GM10248 (cell line): ENCODE measurements at regions not wholly inside any gene's neighbourhood (a gene's known extent, or its start where the extent isn't known, plus 50 kb on each side); places are given as distances from the start of the nearest gene placed in this dataset.

Source experiments
- CTCF ChIA-PET: fragments of 300-600 bp; sonication (Branson Sonifier 250); formaldehyde crosslinking; extraction: SDS; loops from one replicate; lab custom pipeline; 2021; ENCODE audit warnings: antibody characterized with exemption; lab: Yijun Ruan, JAX
- POLR2A ChIA-PET: fragments of 350-650 bp; sonication (Branson Sonifier 250); formaldehyde crosslinking; extraction: SDS; loops from one replicate; lab custom pipeline; 2020; ENCODE audit warnings: antibody characterized with exemption; lab: Yijun Ruan, JAX
- DNase-seq: peaks from one replicate; pipeline ENCODE4 v3.0.0; 2012; ENCODE audit errors: extremely low spot score
- TF ChIP-seq, protein P1 (sequence below): IDR thresholded peaks from 2 replicates; pipeline ENCODE4 v1.5.1; 2012; ENCODE audit warnings: mild to moderate bottlenecking, low read depth; ENCODE audit errors: extremely low read depth, missing control alignments, control extremely low read depth

DNA sequence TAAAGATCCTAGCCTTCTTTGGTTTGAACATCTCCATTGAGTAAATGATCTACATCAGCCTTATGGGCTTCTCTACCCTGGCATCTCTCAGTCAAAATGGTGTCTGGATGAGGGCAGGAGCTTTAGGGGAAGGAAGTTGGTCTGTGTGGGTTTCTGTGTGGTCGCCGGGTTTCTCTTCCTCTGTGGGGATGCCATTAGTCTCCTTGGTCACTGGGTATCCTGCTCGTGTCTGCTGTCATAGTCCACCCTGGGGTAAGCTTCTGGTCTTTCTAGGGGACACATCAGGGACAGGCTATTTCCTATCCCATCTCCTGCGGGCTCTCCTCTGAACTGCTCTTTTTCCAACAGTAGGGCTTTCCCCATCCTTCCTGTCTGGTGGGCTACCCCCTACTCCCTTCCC lies 150.3 kb upstream of the NPY start:
- POLR2A ChIA-PET = no interaction called here
- TF ChIP-seq, protein P1, sequence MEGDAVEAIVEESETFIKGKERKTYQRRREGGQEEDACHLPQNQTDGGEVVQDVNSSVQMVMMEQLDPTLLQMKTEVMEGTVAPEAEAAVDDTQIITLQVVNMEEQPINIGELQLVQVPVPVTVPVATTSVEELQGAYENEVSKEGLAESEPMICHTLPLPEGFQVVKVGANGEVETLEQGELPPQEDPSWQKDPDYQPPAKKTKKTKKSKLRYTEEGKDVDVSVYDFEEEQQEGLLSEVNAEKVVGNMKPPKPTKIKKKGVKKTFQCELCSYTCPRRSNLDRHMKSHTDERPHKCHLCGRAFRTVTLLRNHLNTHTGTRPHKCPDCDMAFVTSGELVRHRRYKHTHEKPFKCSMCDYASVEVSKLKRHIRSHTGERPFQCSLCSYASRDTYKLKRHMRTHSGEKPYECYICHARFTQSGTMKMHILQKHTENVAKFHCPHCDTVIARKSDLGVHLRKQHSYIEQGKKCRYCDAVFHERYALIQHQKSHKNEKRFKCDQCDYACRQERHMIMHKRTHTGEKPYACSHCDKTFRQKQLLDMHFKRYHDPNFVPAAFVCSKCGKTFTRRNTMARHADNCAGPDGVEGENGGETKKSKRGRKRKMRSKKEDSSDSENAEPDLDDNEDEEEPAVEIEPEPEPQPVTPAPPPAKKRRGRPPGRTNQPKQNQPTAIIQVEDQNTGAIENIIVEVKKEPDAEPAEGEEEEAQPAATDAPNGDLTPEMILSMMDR = no peak
- DNase-seq = no peak
- CTCF ChIA-PET = interaction anchor here (1.0 to 1.3 kb wide), 3 partner anchors 10 to 65 kb away, joined by 3 read pairs; no protein-coding TSS in a partner anchor

DNA sequence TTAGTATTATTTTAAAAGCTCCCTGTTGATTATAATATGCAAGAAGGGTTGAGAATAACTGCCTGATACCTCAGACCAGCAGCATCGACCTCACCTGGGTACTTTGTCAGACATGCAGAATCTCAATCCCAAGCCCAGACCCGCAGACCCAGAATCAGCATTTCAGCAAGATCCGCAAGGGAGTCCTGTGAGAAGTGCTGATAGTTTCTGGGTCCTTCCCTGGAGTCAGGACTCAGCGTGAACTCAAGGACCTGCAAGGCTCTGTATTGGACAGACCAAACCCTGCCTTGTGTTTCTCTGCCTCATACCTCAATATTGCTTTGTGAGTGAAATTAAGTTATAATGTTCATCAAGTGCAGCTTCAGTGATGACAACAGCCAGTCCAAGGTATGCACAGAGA lies 149.5 kb upstream of the NPY start:
- DNase-seq = no peak
- TF ChIP-seq, protein P1 = no peak
- CTCF ChIA-PET = interaction anchor here (1.0 to 1.3 kb wide), 2 partner anchors 11 to 12 kb away, joined by 3 read pairs; no protein-coding TSS in a partner anchor
- POLR2A ChIA-PET = no interaction called here

DNA sequence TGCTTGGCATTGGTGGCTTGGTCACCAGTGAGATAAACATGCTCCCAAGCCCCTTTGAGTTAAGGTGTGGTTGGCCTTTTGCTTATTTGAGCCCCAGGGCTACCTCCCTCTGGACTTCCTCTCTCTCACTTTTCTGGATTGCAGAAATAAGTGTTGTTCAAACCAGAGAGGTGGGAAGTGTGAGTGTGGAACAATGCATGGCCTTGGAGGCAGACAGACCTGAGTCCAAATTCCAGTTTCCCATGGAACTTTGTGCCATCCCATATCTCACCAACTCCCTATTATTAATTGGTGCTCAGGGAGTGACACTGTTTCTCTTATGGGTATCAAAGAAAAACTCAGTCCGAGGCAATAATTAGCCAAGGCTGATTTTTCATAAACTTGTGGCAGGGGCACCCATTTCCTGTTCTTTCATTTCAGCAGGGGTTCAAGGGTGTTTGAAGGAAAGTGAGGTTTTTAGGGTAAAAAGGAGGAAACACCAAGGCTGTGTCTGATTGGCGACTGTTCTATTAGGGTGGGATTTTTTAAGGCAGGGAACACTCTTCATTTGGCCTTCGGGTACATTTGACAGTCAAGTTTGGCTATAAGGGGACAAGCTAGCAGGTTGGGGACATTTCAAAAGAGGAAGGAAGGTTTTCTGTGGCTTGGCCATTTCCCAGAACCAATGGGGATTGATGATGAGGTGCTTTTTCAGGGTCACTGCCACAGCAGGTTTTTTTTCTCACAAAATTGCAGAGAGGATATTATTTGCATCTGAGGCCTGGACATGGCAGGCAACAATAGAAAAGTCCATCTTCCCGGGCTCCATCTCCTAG lies 148.8 kb upstream of the NPY start:
- peak; percentile 39 for DNase-seq
- TF ChIP-seq, protein P1 = no peak
- ChIA-PET POLR2A (no interaction called here), CTCF (interaction anchor here (1.3 kb wide), 1 partner anchor 11 kb away, joined by 3 read pairs; no protein-coding TSS in a partner anchor)

DNA sequence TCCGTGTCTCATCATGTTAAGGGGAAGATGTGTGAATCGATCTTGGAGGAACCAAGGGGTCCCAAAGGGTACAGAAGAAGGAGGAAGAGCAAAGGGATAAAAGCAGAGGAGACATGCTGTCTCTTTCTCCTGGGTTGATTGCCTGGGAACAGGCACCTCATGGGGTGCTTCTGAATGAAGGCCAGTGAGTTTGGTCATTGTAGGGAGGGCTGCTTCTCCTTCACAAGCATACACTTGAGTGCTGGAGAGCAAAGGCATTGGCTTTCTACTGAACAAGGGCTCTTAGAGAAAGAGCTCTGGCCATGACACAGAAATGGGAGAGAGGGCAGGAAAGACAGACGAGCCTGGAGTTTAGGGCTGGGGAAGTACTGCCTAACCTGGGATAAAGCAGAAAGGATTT lies 146.7 kb upstream of the NPY start:
- DNase-seq = no peak
- TF ChIP-seq, protein P1 = no peak
- POLR2A ChIA-PET = no interaction called here
- CTCF ChIA-PET = no interaction called here

DNA sequence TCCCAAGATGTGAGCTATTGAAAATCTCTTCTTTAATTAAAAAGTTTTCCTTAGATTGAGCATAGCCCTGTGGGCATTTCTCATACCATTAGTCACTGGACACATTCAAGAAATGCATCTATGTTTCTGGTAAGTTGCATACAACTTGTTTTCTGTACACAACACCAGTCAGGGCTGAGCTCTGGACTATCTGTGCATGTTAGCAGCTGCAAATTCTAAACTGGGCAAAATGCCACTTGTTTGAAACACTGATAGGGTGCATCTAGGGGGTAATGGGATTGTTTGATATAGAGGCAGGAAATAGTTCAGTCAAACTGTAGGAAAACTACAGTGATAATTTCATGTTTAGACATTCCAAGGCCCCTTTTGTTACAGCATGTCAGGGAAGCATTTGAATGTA lies 145.6 kb upstream of the NPY start:
- POLR2A ChIA-PET = no interaction called here
- TF ChIP-seq, protein P1 = no peak
- CTCF ChIA-PET = interaction anchor here (1.0 kb wide), 1 partner anchor 17 kb away, joined by 3 read pairs; no protein-coding TSS in a partner anchor
- DNase-seq = no peak

DNA sequence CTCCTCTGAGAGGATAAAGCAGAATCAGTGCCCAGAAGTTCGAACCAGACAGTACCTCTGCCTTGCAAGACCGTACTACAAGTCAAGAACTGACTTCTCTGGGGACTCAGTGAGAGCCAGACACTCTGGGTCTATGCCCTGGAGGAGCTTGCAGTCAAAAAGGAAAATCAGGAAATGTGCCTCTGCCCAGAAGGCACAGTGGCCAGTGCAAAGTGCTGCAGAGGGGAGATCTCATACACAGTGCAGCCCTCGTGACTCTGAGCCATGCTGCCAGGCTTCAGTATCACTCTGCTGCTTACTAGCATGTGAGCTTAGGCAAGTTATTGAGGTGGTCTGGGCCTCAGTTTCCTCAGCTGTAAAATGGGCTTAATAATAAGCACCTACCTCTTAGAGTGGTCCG lies 144.0 kb upstream of the NPY start:
- ChIA-PET POLR2A (no interaction called here), CTCF (no interaction called here)
- no peak for DNase-seq
- TF ChIP-seq, protein P1 = no peak
